Right lobe of liver (tissue), 6 donors: ENCODE measurements at regions not wholly inside any gene's neighbourhood (a gene's known extent, or its start where the extent isn't known, plus 50 kb on each side); places are given as distances from the start of the nearest gene placed in this dataset.

Experiments used
- ATAC-seq, 4 donors: fragments of 200-7000 bp; cut with Tn5 transposase; one replicate each; pipeline ENCODE4 v1.9.1; 2020; ENCODE audit warnings: mild to moderate bottlenecking in 4 of 4, moderate library complexity in 4 of 4
- DNase-seq, 3 donors: peaks; one replicate each; pipeline ENCODE4 v3.0.0-alpha.2; 2020
- H3K27ac ChIP-seq, 3 donors: fragments of 200-600 bp; one replicate each; pipeline ENCODE4 v1.8.0; 2022
- H3K27me3 ChIP-seq, 2 donors: fragments of 200-600 bp; one replicate each; pipeline ENCODE4 v1.8.0; 2022
- H3K36me3 ChIP-seq, 4 donors: fragments of 200-600 bp; sonication (generic) in 1 of 4; one replicate each; pipeline versions ENCODE4 v1.5.1 to v1.8.0; 2017 to 2022; ENCODE audit warnings: control low read depth in 1 of 4
- H3K4me1 ChIP-seq, 4 donors: fragments of 200-600 bp; sonication (generic) in 1 of 4; one replicate each; pipeline versions ENCODE4 v1.5.1 to v1.8.0; 2017 to 2022; ENCODE audit warnings: control low read depth in 1 of 4
- H3K4me3 ChIP-seq, 3 donors: fragments of 200-600 bp; one replicate each; pipeline ENCODE4 v1.8.0; 2022
- H3K9me3 ChIP-seq, 4 donors: fragments of 200-600 bp; sonication (generic) in 1 of 4; one replicate each; pipeline versions ENCODE4 v1.5.1 to v1.8.0; 2017 to 2022; ENCODE audit warnings: control low read depth in 1 of 4
- CTCF ChIP-seq, 4 donors: fragments of 200-600 bp in 3 of 4; fragments of 450-650 bp in 1 of 4; IDR thresholded peaks; one replicate each; pipeline versions ENCODE4 v1.5.1 to v1.8.0; 2016 to 2022; ENCODE audit warnings: antibody characterized with exemption in 4 of 4, mild to moderate bottlenecking in 2 of 4
- POLR2A ChIP-seq: fragments of 450-650 bp; IDR thresholded peaks from one replicate; pipeline ENCODE4 v1.6.1; 2017; ENCODE audit warnings: antibody characterized with exemption, mild to moderate bottlenecking
- WGBS: methylation state at CpG from one replicate; pipeline ENCODE4 v1.1.6; 2018; ENCODE audit warnings: low coverage, low lambda C conversion rate; ENCODE audit not compliant: insufficient coverage; ENCODE audit errors: missing lambda C conversion rate; 5-methylcytosine and 5-hydroxymethylcytosine counted together
- intact Hi-C, 2 donors: fragments of 100-400 bp; cut with DNase I; formaldehyde crosslinking; loops; one replicate each; pipeline versions ENCODE4 v1.11.2 to v1.14.1; 2022
- donor health status: DM: no; HTN: yes; CAD: no.
- donor health status: DM: no; HTN: no; CAD: no.
- donor health status: DM: no; HTN: no; CAD: no.
- donor health status: DM: no; HTN: yes; CAD: no.
- donor health status: DM: no; HTN: yes; CAD: no.

DNA sequence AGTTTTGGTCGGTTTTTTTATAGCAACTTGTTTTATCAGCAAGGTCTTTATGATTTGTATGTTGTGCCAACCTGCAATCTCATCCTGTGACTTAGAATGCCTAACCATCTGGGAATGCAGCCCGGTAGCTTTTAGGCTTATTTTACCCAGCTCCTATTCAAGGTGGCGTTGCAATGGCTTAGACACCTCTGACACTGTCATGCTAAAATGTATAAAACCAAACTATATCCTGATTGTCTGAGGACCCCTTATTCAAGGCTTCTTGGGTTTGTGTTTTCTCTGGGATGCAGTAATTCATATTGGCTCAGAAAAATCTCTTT is 209.0 kb upstream of the ALCAM start:
- 92% methylated on average over 2 of the region's 3 CpGs for WGBS
- Histone ChIP-seq H3K4me3 (no peak overlapping the region), H3K27ac (no peak overlapping the region), H3K27me3 (no peaks in the 10 kb centered on the region), H3K9me3 (no peaks in the 10 kb centered on the region), H3K36me3 (no peaks in the 10 kb centered on the region), H3K4me1 (peaks cover 0 to 8% (median 0%) of the 10 kb centered on the region in 4 donors)
- intact Hi-C loops = no loop called here
- TF ChIP-seq POLR2A = no peak
- TF ChIP-seq CTCF (IDR thresholded peaks at IDR 0.05) = no peak
- no peak for ATAC-seq
- no peak for DNase-seq

GRCh38 chr3:105158286-105158685 is 208.4 kb upstream of the ALCAM start:
- no peak for TF ChIP-seq POLR2A
- no peak for TF ChIP-seq CTCF (IDR thresholded peaks at IDR 0.05)
- H3K4me3 ChIP-seq = no peak overlapping the region
- H3K9me3 ChIP-seq = no peaks in the 10 kb centered on the region
- intact Hi-C loops = no loop called here
- no peak overlapping the region for H3K27ac ChIP-seq
- DNase-seq (no peak), ATAC-seq (no peak)
- H3K4me1 ChIP-seq = peaks cover 0 to 3% (median 0%) of the 10 kb centered on the region in 4 donors
- H3K27me3 ChIP-seq = no peaks in the 10 kb centered on the region
- H3K36me3 ChIP-seq = no peaks in the 10 kb centered on the region

GRCh38 chr3:105162448-105162847 is 204.3 kb upstream of the ALCAM start:
- Histone ChIP-seq H3K9me3 (no peaks in the 10 kb centered on the region), H3K4me1 (no peaks in the 10 kb centered on the region), H3K36me3 (no peaks in the 10 kb centered on the region), H3K27me3 (no peaks in the 10 kb centered on the region), H3K4me3 (no peak overlapping the region), H3K27ac (no peak overlapping the region)
- intact Hi-C loops = no loop called here
- 67% methylated on average over 1 of the region's 1 CpG for WGBS
- ATAC-seq (no peak), DNase-seq (no peak)
- TF ChIP-seq POLR2A = no peak
- no peak for TF ChIP-seq CTCF (IDR thresholded peaks at IDR 0.05)

DNA sequence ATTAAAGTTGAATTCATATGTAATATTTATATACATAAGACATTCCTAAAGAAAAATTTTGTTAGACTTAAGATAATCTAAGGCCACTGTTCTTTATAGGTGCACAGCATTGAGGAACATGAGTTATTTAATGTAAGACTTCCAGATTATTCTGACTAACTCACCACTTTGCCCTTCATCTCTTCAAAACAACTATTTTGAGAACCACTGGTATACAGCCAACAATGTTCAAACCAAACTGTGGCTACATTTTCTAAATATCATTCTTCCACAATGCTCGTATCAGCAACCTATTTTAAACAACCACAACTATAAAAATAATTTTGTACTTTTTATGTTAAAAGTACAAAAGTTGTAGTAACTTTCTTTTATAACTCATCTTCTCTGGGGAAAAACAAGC is 199.8 kb upstream of the ALCAM start:
- no peak overlapping the region for H3K4me3 ChIP-seq
- no peaks in the 10 kb centered on the region for H3K27me3 ChIP-seq
- no peaks in the 10 kb centered on the region for H3K36me3 ChIP-seq
- no peak overlapping the region for H3K27ac ChIP-seq
- no peak for ATAC-seq
- intact Hi-C loops = no loop called here
- no peaks in the 10 kb centered on the region for H3K9me3 ChIP-seq
- no peak for DNase-seq
- TF ChIP-seq POLR2A = no peak
- TF ChIP-seq CTCF (IDR thresholded peaks at IDR 0.05) = no peak
- WGBS = 55% methylated on average over 1 of the region's 1 CpG
- H3K4me1 ChIP-seq = no peaks in the 10 kb centered on the region

GRCh38 chr3:105170423-105170822 is 196.3 kb upstream of the ALCAM start:
- no peak for ATAC-seq
- no peak for TF ChIP-seq POLR2A
- no peak for TF ChIP-seq CTCF (IDR thresholded peaks at IDR 0.05)
- intact Hi-C loops = no loop called here

More at GRCh38 chr3:105170423-105170822, 196.3 kb upstream of the ALCAM start:
- Histone ChIP-seq H3K4me1 (no peaks in the 10 kb centered on the region), H3K27me3 (no peaks in the 10 kb centered on the region), H3K27ac (no peak overlapping the region), H3K4me3 (no peak overlapping the region), H3K36me3 (no peaks in the 10 kb centered on the region), H3K9me3 (no peaks in the 10 kb centered on the region)
- no peak for DNase-seq
